SH-SY5Y (cell line): ENCODE measurements at regions not wholly inside any gene's neighbourhood (a gene's known extent, or its start where the extent isn't known, plus 50 kb on each side); places are given as distances from the start of the nearest gene placed in this dataset.

Experiments
- GATA2 ChIP-seq: IDR thresholded peaks from 2 replicates; pipeline ENCODE4 v1.6.1; 2011; ENCODE audit warnings: mild to moderate bottlenecking, low read depth, low read length
- GATA3 ChIP-seq: IDR thresholded peaks from 2 replicates; pipeline ENCODE4 v1.6.1; 2011; ENCODE audit warnings: low read depth, mild to moderate bottlenecking, low read length, moderate library complexity

GRCh38 chr1:219040291-219040690 lies 133.4 kb upstream of the LYPLAL1 start:
- no peak for TF ChIP-seq GATA2
- no peak for TF ChIP-seq GATA3
